ENCODE measurements at regions not wholly inside any gene's neighbourhood (a gene's known extent, or its start where the extent isn't known, plus 50 kb on each side); places are given as distances from the start of the nearest gene placed in this dataset.

DNA sequence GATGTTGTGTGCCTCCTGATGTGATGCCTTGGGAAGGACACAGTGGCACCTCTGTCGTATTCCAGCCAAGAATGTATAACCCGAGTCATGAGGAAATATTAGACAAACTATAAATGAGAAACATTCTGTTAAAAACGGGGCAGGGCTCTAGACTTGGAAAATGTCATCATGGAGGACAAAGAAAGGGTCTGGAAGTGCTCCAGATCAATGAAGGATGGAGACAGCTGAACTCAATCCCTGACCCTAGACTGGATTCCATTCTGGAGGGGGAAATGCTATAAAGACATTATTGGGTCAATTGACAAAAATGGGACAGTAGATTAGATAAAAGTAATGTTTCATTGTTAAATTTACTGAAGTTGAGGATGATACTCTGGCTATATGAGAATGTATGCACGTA lies 92.1 kb downstream of the SLC4A3 start:
- no peak for TF ChIP-seq EZH2 (IDR thresholded peaks at IDR 0.05; ENCODE audit: insufficient read depth, low read length)
- TF ChIP-seq, protein P1, sequence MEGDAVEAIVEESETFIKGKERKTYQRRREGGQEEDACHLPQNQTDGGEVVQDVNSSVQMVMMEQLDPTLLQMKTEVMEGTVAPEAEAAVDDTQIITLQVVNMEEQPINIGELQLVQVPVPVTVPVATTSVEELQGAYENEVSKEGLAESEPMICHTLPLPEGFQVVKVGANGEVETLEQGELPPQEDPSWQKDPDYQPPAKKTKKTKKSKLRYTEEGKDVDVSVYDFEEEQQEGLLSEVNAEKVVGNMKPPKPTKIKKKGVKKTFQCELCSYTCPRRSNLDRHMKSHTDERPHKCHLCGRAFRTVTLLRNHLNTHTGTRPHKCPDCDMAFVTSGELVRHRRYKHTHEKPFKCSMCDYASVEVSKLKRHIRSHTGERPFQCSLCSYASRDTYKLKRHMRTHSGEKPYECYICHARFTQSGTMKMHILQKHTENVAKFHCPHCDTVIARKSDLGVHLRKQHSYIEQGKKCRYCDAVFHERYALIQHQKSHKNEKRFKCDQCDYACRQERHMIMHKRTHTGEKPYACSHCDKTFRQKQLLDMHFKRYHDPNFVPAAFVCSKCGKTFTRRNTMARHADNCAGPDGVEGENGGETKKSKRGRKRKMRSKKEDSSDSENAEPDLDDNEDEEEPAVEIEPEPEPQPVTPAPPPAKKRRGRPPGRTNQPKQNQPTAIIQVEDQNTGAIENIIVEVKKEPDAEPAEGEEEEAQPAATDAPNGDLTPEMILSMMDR (IDR thresholded peaks at IDR 0.05; ENCODE audit: insufficient read depth, low read depth, low read length): no peak
